ENCODE measurements at regions not wholly inside any gene's neighbourhood (a gene's known extent, or its start where the extent isn't known, plus 50 kb on each side); places are given as distances from the start of the nearest gene placed in this dataset.

DNA sequence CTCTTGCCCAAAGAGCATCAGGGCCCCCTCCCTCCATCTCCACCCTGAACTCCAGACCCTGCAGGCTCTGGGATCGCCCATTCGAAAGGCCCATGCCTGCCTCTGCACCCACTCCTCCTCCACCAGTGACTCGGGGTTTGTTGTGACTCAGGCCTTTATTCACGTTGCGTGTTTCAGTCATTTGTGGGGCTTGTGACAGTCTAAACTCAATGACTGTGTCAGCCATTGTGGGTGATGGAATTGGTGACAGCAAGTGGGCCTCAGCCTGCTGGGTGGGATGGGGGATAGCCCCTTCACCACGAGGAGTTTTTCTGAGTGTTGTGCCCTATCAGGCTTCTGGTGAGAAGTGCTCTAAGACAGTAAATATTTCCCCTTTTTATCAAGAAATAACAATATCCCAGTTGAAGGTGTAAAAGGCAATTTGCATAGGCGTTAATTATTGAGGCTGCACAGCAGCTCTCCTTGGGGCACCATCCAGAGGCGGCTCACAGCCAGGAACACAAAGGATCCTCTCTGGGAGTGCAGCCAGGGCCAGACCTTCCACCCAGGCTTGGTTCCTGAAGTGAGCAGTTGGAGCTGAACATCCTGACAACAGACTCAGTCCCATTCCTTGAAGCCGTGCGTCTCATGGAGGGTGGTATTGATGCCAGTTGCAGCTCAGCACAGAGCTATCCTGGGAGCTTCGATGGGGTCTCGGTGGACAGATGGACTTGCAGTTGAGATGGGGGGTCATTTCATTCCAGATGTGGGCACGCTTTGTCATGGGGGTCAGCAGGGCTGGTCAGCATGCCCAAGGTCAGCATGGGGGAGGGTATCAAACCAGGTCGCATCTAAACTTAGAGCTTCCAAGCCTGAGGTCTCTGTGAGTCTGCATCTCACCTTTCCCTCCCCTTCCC, 135.6 kb upstream of the CACNA1E start:
- TF ChIP-seq POLR2AphosphoS5 (IDR thresholded peaks at IDR 0.05) (no peak), POLR2A (IDR thresholded peaks at IDR 0.05) (no peak)
- TF ChIP-seq, protein P1, sequence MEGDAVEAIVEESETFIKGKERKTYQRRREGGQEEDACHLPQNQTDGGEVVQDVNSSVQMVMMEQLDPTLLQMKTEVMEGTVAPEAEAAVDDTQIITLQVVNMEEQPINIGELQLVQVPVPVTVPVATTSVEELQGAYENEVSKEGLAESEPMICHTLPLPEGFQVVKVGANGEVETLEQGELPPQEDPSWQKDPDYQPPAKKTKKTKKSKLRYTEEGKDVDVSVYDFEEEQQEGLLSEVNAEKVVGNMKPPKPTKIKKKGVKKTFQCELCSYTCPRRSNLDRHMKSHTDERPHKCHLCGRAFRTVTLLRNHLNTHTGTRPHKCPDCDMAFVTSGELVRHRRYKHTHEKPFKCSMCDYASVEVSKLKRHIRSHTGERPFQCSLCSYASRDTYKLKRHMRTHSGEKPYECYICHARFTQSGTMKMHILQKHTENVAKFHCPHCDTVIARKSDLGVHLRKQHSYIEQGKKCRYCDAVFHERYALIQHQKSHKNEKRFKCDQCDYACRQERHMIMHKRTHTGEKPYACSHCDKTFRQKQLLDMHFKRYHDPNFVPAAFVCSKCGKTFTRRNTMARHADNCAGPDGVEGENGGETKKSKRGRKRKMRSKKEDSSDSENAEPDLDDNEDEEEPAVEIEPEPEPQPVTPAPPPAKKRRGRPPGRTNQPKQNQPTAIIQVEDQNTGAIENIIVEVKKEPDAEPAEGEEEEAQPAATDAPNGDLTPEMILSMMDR (IDR thresholded peaks at IDR 0.05), result no peak

Measured in gastroesophageal sphincter (tissue), 3 donors.